ENCODE measurements at regions not wholly inside any gene's neighbourhood (a gene's known extent, or its start where the extent isn't known, plus 50 kb on each side); places are given as distances from the start of the nearest gene placed in this dataset.
"Not testable (repeated sequence)": the region's sequence is repeated elsewhere in the genome, so short reads cannot be mapped to it uniquely, and the experiment has no call there.

GRCh38 chr1:101497881-101498559 is 261.2 kb downstream of the S1PR1 start:
- no peak for DNase-seq
- in situ Hi-C loops (cut with HindIII; ENCODE audit: low pct_ligation_motif_present, low pct_unique_long_range_greater_than_20kb, low sequenced_read_pairs): no loop called here

- DNase-seq: not testable (repeated sequence)
These were observed 267.3 kb downstream of the S1PR1 start for GRCh38 chr1:101504106-101504505.

GRCh38 chr1:101505240-101505639 is 268.4 kb downstream of the S1PR1 start:
- DNase-seq; in situ Hi-C loops (cut with HindIII; ENCODE audit: low pct_ligation_motif_present, low pct_unique_long_range_greater_than_20kb, low sequenced_read_pairs): not testable (repeated sequence)

More at GRCh38 chr1:101504106-101504505, 267.3 kb downstream of the S1PR1 start:
- in situ Hi-C loops (cut with HindIII; ENCODE audit: low pct_ligation_motif_present, low pct_unique_long_range_greater_than_20kb, low sequenced_read_pairs): not testable (repeated sequence)

GRCh38 chr1:101506541-101507164 is 269.8 kb downstream of the S1PR1 start:
- DNase-seq: peak; percentile 40
- in situ Hi-C loops (cut with HindIII; ENCODE audit: low pct_ligation_motif_present, low pct_unique_long_range_greater_than_20kb, low sequenced_read_pairs): no loop called here

- in situ Hi-C loops (cut with HindIII; ENCODE audit: low pct_ligation_motif_present, low pct_unique_long_range_greater_than_20kb, low sequenced_read_pairs): no loop called here
- DNase-seq: no peak
These were observed 270.7 kb downstream of the S1PR1 start for GRCh38 chr1:101507547-101507971.

GRCh38 chr1:101508913-101509312 is 272.1 kb downstream of the S1PR1 start:
- in situ Hi-C loops (cut with HindIII; ENCODE audit: low pct_ligation_motif_present, low pct_unique_long_range_greater_than_20kb, low sequenced_read_pairs): no loop called here
- no peak for DNase-seq

GRCh38 chr1:101509370-101509769 is 272.6 kb downstream of the S1PR1 start:
- in situ Hi-C loops (cut with HindIII; ENCODE audit: low pct_ligation_motif_present, low pct_unique_long_range_greater_than_20kb, low sequenced_read_pairs): no loop called here

GRCh38 chr1:101511202-101511891 is 274.5 kb downstream of the S1PR1 start:
- in situ Hi-C loops (cut with HindIII; ENCODE audit: low pct_ligation_motif_present, low pct_unique_long_range_greater_than_20kb, low sequenced_read_pairs): no loop called here
- no peak for DNase-seq

More at GRCh38 chr1:101509370-101509769, 272.6 kb downstream of the S1PR1 start:
- no peak for DNase-seq

GRCh38 chr1:101520302-101520701 is 283.5 kb downstream of the S1PR1 start:
- in situ Hi-C loops (cut with HindIII; ENCODE audit: low pct_ligation_motif_present, low pct_unique_long_range_greater_than_20kb, low sequenced_read_pairs): no loop called here
- peak; percentile 43 for DNase-seq

GRCh38 chr1:101522486-101522885 is 285.7 kb downstream of the S1PR1 start:
- DNase-seq: no peak
- in situ Hi-C loops (cut with HindIII; ENCODE audit: low pct_ligation_motif_present, low pct_unique_long_range_greater_than_20kb, low sequenced_read_pairs): no loop called here

- DNase-seq: no peak
- in situ Hi-C loops (cut with HindIII; ENCODE audit: low pct_ligation_motif_present, low pct_unique_long_range_greater_than_20kb, low sequenced_read_pairs): no loop called here
These were observed 290.0 kb downstream of the S1PR1 start for GRCh38 chr1:101526813-101527212.

GRCh38 chr1:101532377-101532776 is 295.6 kb downstream of the S1PR1 start:
- no peak for DNase-seq
- in situ Hi-C loops (cut with HindIII; ENCODE audit: low pct_ligation_motif_present, low pct_unique_long_range_greater_than_20kb, low sequenced_read_pairs): no loop called here

- DNase-seq: no peak
- in situ Hi-C loops (cut with HindIII; ENCODE audit: low pct_ligation_motif_present, low pct_unique_long_range_greater_than_20kb, low sequenced_read_pairs): no loop called here
These were observed 303.3 kb downstream of the S1PR1 start for GRCh38 chr1:101540161-101540560.

- no peak for DNase-seq
- in situ Hi-C loops (cut with HindIII; ENCODE audit: low pct_ligation_motif_present, low pct_unique_long_range_greater_than_20kb, low sequenced_read_pairs): no loop called here
These were observed 310.1 kb downstream of the S1PR1 start for GRCh38 chr1:101546885-101547284.

- DNase-seq: no peak
- in situ Hi-C loops (cut with HindIII; ENCODE audit: low pct_ligation_motif_present, low pct_unique_long_range_greater_than_20kb, low sequenced_read_pairs): no loop called here
These were observed 310.5 kb downstream of the S1PR1 start for GRCh38 chr1:101547357-101547756.

GRCh38 chr1:101548376-101548775 is 311.6 kb downstream of the S1PR1 start:
- no peak for DNase-seq
- in situ Hi-C loops (cut with HindIII; ENCODE audit: low pct_ligation_motif_present, low pct_unique_long_range_greater_than_20kb, low sequenced_read_pairs): no loop called here

GRCh38 chr1:101550581-101550980 is 313.8 kb downstream of the S1PR1 start:
- DNase-seq: no peak
- in situ Hi-C loops (cut with HindIII; ENCODE audit: low pct_ligation_motif_present, low pct_unique_long_range_greater_than_20kb, low sequenced_read_pairs): no loop called here

GRCh38 chr1:101566883-101567538 is 330.2 kb downstream of the S1PR1 start:
- no peak for DNase-seq
- in situ Hi-C loops (cut with HindIII; ENCODE audit: low pct_ligation_motif_present, low pct_unique_long_range_greater_than_20kb, low sequenced_read_pairs): no loop called here

GRCh38 chr1:101567582-101568189 is 330.9 kb downstream of the S1PR1 start:
- DNase-seq: peak; percentile 46
- in situ Hi-C loops (cut with HindIII; ENCODE audit: low pct_ligation_motif_present, low pct_unique_long_range_greater_than_20kb, low sequenced_read_pairs): no loop called here
